22Rv1 (cell line): ENCODE measurements at regions not wholly inside any gene's neighbourhood (a gene's known extent, or its start where the extent isn't known, plus 50 kb on each side); places are given as distances from the start of the nearest gene placed in this dataset.

Source experiments
- H3K27ac ChIP-seq: fragments of 450-650 bp; 2 replicates; pipeline ENCODE4 v1.5.1; 2017
- ZFX ChIP-seq: fragments of 450-650 bp; IDR thresholded peaks from 2 replicates; pipeline ENCODE4 v1.6.1; 2017; ENCODE audit warnings: antibody characterized with exemption, borderline replicate concordance
- TF ChIP-seq, protein P1 (sequence below): fragments of 450-650 bp; IDR thresholded peaks from 2 replicates; pipeline ENCODE4 v1.5.1; 2017; ENCODE audit warnings: mild to moderate bottlenecking

DNA sequence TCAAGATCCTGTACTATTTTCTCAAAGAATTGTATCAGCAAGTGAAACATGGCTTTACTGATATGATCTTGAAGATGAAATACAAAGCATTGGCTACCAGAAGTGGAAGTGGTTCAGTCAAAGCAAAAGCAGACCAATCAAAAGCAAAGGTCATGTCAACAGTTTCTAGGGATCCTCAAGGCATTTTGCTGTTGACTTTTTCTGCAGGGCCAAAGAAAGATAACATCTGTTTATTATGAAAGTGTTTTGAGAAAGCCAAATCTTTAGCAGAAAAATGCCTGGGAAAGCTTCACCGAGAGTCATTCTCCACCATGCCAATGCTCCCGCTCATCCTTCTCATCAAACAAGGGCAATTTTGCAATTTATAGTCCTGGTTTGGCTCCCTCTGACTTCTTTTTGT is 90.3 kb upstream of the ACO1 start:
- TF ChIP-seq, protein P1, sequence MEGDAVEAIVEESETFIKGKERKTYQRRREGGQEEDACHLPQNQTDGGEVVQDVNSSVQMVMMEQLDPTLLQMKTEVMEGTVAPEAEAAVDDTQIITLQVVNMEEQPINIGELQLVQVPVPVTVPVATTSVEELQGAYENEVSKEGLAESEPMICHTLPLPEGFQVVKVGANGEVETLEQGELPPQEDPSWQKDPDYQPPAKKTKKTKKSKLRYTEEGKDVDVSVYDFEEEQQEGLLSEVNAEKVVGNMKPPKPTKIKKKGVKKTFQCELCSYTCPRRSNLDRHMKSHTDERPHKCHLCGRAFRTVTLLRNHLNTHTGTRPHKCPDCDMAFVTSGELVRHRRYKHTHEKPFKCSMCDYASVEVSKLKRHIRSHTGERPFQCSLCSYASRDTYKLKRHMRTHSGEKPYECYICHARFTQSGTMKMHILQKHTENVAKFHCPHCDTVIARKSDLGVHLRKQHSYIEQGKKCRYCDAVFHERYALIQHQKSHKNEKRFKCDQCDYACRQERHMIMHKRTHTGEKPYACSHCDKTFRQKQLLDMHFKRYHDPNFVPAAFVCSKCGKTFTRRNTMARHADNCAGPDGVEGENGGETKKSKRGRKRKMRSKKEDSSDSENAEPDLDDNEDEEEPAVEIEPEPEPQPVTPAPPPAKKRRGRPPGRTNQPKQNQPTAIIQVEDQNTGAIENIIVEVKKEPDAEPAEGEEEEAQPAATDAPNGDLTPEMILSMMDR = no peak
- no peak for TF ChIP-seq ZFX
- no peak overlapping the region for H3K27ac ChIP-seq

DNA sequence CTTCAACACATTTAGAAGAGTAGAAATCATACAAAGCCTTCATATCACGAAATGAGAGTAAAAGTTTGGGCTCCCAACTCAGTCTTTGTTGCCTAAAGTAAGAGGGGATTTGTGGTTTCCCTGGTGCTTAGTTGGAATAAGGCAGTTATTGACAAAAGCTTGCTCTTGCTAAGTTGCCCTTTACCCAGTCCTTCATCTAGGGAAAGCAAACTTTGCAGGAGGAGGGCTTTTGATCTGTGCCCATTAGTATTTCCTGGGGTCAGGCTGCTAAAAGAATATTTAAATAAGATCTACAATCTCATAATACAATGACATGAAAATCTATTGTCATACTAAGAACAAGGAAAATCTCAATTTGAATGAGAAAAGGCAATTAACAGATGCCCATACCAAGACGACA is 84.1 kb upstream of the ACO1 start:
- no peak overlapping the region for H3K27ac ChIP-seq
- TF ChIP-seq ZFX = no peak
- TF ChIP-seq, protein P1 = no peak

DNA sequence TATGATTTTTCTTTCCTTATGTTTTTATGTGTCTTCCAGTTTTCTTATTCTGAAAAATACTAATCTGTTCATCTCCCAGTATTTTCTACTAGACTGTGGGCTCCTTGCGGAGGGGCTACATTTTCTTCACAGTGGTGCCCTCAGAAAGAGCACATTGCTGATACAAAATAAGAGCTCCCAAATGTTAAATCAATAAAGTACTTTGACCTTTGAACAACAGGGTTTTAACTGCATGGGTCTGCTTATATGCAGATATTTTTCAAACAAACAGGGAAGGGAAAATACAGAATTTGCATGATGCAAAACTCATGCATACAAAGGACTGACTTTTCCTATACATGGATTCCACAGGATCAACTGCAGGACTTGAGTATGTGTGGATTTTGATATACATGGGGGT is 79.9 kb upstream of the ACO1 start:
- TF ChIP-seq ZFX = no peak
- TF ChIP-seq, protein P1 = no peak
- no peak overlapping the region for H3K27ac ChIP-seq

DNA sequence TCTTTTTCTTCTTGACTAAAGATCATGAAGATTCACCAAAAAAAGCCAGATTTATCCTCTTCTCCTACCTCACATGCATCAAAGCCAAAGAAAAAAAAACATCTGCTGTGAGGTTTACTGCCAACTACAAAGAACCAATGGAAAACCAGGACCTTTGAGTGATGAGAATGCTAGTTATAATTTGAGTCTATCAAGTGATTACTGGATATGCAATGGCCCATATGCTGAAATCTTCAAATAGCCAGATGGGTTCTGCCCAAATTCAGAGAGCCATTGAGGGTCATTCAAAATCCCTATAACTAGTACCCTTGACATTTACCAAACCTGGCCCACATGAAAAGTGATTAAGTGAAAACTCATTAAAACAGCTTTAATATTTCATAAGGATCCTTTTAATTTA is 78.4 kb upstream of the ACO1 start:
- TF ChIP-seq, protein P1 = no peak
- TF ChIP-seq ZFX = no peak
- no peak overlapping the region for H3K27ac ChIP-seq

DNA sequence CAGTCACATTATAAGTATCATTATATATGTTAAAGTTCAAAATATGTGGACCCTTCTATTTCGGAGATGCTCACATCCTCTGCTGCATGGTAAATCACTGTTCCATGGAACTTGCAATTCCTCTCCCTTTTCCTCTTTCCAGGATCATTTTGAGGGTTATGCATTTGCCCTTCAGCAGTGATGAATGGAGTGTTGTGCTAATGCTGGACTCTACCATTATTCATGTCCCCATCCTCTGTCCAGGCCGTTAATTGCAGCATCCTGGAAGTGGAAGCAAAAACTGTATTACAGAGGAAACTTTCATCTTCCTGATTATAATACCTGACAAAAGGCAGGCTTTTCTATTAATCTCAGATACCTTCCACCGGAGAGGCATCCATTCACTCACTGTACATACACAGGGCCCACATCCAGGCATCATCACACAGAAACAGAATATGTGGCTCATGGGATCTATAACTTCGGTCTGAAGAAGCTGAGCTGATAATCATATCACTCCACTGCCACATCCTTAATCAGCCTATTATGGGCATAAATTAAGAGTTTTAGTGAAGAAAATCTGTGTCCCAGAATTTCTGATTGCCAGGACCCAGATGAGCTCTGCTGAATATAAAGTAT is 65.0 kb upstream of the ACO1 start:
- TF ChIP-seq ZFX = no peak
- TF ChIP-seq, protein P1 = no peak
- no peak overlapping the region for H3K27ac ChIP-seq

DNA sequence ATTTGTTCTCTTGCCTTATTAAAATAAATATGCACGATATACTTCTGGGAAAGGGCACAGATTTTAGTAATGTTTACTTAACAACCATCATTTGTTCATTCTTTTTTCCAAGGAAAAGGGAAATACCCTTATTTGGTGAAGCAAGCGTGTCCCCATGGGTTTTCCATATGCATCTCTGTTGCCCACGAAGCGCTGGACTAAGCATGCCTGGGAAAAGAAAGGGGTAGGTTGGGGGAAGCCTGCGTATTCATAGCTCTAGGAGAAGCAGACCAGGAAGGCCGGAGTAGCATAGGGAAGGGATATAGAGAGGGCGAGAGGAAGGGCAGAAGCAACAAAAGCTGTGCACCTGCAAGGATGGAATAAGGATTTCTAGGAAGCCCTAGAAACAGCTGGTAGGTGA is 61.8 kb upstream of the ACO1 start:
- no peak overlapping the region for H3K27ac ChIP-seq
- TF ChIP-seq, protein P1 = no peak
- TF ChIP-seq ZFX = no peak

DNA sequence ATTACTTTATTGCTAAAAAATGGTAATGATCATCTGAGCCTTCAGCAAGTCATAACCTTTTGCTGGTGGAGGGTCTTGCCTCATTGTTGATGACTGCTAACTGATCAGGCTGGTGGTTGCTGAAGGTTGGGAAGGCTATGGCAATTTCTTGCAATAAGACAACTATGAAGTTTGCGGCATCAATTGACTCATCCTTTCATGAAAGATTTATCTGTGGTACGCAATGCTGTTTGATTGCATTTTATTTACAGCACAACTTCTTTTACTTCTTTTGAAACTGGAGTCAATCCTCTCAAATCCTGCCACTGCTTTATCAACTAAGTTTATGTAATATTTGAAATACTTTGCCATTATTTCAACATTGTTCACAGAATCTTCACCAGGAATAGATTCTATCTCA is 58.3 kb upstream of the ACO1 start:
- H3K27ac ChIP-seq = no peak overlapping the region
- TF ChIP-seq ZFX = no peak
- TF ChIP-seq, protein P1 = no peak
